Bronchial epithelial cell (primary cell): ENCODE measurements at regions not wholly inside any gene's neighbourhood (a gene's known extent, or its start where the extent isn't known, plus 50 kb on each side); places are given as distances from the start of the nearest gene placed in this dataset.

ENCODE experiments used
- DNase-seq: peaks from one replicate; pipeline ENCODE4 v3.0.0-alpha.2; 2010; ENCODE audit warnings: low read depth
- FAIRE-seq: peaks from 2 replicates; lab custom pipeline; 2011; peaks lifted over from hg19 to GRCh38; lab: Jason Lieb, UNC
- H3K27me3 ChIP-seq: 2 replicates; pipeline ENCODE4 v1.5.1; 2011; ENCODE audit warnings: low read length; ENCODE audit not compliant: control insufficient read depth, insufficient read depth
- H3K36me3 ChIP-seq: 2 replicates; pipeline ENCODE4 v1.5.1; 2011; ENCODE audit warnings: low read length; ENCODE audit not compliant: control insufficient read depth, insufficient read depth
- H3K4me3 ChIP-seq: 2 replicates; pipeline ENCODE4 v1.5.1; 2011; ENCODE audit warnings: mild to moderate bottlenecking, low read depth, low read length, control low read depth
- TF ChIP-seq, protein P1 (sequence below): IDR thresholded peaks from 2 replicates; pipeline ENCODE4 v1.5.1; 2011; ENCODE audit warnings: mild to moderate bottlenecking, moderate library complexity, low read length, control low read depth, inconsistent platforms; ENCODE audit not compliant: insufficient read depth, severe bottlenecking

DNA sequence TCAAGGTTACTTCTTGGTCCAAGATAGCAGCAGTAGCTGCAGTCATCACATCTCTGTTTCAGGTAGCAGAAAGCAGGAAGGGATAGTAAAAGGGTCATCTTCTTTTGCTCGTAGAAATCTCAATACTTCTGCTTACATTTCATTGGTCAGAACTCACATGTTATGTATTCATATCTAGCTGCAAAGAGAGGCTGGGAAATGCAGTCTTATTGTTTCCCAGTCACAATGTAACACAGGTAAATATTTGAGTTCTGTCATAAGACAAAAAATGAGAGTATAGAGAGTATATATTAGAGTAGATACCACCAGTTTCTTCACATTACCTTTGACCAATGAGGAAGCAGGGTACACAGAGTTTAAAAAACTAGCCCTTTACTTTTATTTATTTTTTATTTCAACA is 132.4 kb upstream of the ITGA6 start:
- TF ChIP-seq, protein P1, sequence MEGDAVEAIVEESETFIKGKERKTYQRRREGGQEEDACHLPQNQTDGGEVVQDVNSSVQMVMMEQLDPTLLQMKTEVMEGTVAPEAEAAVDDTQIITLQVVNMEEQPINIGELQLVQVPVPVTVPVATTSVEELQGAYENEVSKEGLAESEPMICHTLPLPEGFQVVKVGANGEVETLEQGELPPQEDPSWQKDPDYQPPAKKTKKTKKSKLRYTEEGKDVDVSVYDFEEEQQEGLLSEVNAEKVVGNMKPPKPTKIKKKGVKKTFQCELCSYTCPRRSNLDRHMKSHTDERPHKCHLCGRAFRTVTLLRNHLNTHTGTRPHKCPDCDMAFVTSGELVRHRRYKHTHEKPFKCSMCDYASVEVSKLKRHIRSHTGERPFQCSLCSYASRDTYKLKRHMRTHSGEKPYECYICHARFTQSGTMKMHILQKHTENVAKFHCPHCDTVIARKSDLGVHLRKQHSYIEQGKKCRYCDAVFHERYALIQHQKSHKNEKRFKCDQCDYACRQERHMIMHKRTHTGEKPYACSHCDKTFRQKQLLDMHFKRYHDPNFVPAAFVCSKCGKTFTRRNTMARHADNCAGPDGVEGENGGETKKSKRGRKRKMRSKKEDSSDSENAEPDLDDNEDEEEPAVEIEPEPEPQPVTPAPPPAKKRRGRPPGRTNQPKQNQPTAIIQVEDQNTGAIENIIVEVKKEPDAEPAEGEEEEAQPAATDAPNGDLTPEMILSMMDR, result no peak
- Histone ChIP-seq H3K27me3 (no peaks in the 10 kb centered on the region), H3K4me3 (no peak overlapping the region), H3K36me3 (no peaks in the 10 kb centered on the region)
- DNase-seq, result no peak
- FAIRE-seq, result no peak

DNA sequence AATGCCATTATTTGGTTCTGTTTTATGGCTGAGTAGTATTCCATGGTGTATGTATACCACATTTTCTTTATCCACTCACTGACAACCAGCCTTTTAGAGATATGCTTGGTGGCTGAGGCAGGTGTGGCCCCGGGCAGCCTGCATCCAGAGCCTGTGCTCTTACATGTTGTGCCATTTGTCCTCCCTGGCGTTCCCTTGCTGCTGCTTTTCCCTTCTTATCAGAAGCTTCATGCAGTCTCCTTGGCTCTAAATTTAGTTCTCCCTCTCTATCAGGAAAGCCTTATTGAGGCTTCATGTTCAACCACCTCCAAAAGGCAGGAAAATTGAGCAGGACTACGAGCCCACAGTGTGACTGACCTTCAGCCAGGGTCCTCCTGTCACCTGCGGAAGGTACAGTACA is 131.7 kb upstream of the ITGA6 start:
- FAIRE-seq (no peak), DNase-seq (no peak)
- Histone ChIP-seq H3K27me3 (no peaks in the 10 kb centered on the region), H3K36me3 (no peaks in the 10 kb centered on the region), H3K4me3 (no peak overlapping the region)
- TF ChIP-seq, protein P1, result no peak

DNA sequence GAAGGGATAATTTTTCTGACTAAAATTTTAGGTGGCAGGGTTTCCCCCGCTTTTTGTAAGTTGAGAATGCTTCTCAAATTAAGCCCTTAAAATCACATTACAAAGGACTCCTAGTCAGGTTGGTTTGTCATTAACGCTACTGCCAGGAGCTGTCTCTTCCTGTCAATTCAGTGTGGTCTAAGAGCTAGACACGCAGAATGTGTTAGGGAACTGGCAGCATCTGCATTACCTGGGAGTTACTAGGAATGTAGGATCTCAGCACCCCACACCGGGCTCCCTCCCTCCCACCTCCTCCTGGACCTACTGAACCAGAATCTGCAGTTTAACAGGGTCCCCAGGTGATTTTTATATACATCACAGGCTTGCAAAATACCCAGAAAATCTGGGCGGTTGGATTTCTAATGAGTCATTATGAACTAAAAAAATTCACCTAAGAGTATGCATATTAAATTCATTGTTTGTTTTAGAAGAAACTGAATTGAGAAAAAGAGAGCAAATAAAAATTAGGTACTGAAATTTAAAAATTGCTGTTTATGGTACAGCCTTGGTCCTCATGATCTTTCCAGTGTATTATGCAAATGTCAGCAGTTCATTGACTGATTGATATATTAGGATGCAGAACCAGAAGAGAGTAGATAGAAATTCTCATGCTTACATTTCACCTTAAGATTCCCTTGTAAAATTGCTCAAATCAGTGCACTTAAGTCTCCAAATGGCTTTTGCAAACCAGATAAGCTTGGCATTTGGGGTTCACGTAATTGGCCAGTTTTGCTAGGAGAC is 130.9 kb upstream of the ITGA6 start:
- Histone ChIP-seq H3K4me3 (no peak overlapping the region), H3K27me3 (no peaks in the 10 kb centered on the region), H3K36me3 (no peaks in the 10 kb centered on the region)
- TF ChIP-seq, protein P1, result no peak
- DNase-seq, result peak; percentile 65
- FAIRE-seq, result no peak

DNA sequence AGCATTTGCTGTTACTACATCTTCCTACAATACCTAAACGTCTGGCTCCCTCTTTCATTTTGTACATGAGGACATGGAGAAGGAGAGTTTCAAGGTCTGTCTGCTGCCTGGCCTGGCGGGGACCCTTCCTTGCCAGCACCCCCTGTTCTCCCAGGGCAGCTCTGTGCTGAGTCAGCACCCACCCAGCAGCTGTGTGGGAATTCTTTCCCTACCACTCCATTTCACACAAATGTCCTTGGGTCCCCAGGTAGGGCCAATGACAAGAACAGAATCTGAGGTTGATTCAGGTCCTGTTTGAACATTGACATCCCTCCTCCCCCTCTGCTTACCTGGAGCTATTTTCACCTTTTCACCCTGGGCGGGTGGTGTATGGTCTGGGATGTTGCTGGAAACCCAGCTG is 129.9 kb upstream of the ITGA6 start:
- Histone ChIP-seq H3K4me3 (no peak overlapping the region), H3K27me3 (no peaks in the 10 kb centered on the region), H3K36me3 (no peaks in the 10 kb centered on the region)
- FAIRE-seq (no peak), DNase-seq (no peak)
- TF ChIP-seq, protein P1, result no peak

- DNase-seq, result no peak
- Histone ChIP-seq H3K36me3 (no peaks in the 10 kb centered on the region), H3K4me3 (no peak overlapping the region), H3K27me3 (no peaks in the 10 kb centered on the region)
- TF ChIP-seq, protein P1, result no peak
- FAIRE-seq, result no peak
These were observed 129.4 kb upstream of the ITGA6 start for GRCh38 chr2:172297950-172298349.

GRCh38 chr2:172299741-172300140 is 127.6 kb upstream of the ITGA6 start:
- H3K27me3 ChIP-seq, result no peaks in the 10 kb centered on the region
- H3K36me3 ChIP-seq, result no peaks in the 10 kb centered on the region
- DNase-seq (peak; percentile 89), FAIRE-seq (no peak)
- no peak overlapping the region for H3K4me3 ChIP-seq
- TF ChIP-seq, protein P1, result no peak
